ENCODE measurements at regions not wholly inside any gene's neighbourhood (a gene's known extent, or its start where the extent isn't known, plus 50 kb on each side); places are given as distances from the start of the nearest gene placed in this dataset.

DNA sequence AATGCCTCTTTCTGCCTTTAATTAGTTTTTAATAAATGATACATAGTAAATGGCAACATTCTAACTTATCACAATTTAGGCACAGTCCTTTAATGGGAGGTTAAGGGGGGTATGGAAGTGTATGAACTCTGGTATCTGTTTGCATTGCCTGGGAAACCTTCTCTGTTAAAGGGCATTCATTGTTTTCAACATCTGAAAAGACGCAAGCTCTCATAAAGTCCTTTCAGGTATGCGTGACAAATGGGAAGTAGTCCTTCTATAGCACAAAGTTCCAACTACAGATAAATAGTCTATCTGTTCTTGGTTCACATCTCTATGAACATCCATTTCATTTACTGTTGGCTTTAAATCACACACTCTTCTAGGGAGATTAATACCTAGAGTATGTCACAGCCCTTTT is 298.0 kb upstream of the PMFBP1 start (continued):
- TF ChIP-seq, protein P1, sequence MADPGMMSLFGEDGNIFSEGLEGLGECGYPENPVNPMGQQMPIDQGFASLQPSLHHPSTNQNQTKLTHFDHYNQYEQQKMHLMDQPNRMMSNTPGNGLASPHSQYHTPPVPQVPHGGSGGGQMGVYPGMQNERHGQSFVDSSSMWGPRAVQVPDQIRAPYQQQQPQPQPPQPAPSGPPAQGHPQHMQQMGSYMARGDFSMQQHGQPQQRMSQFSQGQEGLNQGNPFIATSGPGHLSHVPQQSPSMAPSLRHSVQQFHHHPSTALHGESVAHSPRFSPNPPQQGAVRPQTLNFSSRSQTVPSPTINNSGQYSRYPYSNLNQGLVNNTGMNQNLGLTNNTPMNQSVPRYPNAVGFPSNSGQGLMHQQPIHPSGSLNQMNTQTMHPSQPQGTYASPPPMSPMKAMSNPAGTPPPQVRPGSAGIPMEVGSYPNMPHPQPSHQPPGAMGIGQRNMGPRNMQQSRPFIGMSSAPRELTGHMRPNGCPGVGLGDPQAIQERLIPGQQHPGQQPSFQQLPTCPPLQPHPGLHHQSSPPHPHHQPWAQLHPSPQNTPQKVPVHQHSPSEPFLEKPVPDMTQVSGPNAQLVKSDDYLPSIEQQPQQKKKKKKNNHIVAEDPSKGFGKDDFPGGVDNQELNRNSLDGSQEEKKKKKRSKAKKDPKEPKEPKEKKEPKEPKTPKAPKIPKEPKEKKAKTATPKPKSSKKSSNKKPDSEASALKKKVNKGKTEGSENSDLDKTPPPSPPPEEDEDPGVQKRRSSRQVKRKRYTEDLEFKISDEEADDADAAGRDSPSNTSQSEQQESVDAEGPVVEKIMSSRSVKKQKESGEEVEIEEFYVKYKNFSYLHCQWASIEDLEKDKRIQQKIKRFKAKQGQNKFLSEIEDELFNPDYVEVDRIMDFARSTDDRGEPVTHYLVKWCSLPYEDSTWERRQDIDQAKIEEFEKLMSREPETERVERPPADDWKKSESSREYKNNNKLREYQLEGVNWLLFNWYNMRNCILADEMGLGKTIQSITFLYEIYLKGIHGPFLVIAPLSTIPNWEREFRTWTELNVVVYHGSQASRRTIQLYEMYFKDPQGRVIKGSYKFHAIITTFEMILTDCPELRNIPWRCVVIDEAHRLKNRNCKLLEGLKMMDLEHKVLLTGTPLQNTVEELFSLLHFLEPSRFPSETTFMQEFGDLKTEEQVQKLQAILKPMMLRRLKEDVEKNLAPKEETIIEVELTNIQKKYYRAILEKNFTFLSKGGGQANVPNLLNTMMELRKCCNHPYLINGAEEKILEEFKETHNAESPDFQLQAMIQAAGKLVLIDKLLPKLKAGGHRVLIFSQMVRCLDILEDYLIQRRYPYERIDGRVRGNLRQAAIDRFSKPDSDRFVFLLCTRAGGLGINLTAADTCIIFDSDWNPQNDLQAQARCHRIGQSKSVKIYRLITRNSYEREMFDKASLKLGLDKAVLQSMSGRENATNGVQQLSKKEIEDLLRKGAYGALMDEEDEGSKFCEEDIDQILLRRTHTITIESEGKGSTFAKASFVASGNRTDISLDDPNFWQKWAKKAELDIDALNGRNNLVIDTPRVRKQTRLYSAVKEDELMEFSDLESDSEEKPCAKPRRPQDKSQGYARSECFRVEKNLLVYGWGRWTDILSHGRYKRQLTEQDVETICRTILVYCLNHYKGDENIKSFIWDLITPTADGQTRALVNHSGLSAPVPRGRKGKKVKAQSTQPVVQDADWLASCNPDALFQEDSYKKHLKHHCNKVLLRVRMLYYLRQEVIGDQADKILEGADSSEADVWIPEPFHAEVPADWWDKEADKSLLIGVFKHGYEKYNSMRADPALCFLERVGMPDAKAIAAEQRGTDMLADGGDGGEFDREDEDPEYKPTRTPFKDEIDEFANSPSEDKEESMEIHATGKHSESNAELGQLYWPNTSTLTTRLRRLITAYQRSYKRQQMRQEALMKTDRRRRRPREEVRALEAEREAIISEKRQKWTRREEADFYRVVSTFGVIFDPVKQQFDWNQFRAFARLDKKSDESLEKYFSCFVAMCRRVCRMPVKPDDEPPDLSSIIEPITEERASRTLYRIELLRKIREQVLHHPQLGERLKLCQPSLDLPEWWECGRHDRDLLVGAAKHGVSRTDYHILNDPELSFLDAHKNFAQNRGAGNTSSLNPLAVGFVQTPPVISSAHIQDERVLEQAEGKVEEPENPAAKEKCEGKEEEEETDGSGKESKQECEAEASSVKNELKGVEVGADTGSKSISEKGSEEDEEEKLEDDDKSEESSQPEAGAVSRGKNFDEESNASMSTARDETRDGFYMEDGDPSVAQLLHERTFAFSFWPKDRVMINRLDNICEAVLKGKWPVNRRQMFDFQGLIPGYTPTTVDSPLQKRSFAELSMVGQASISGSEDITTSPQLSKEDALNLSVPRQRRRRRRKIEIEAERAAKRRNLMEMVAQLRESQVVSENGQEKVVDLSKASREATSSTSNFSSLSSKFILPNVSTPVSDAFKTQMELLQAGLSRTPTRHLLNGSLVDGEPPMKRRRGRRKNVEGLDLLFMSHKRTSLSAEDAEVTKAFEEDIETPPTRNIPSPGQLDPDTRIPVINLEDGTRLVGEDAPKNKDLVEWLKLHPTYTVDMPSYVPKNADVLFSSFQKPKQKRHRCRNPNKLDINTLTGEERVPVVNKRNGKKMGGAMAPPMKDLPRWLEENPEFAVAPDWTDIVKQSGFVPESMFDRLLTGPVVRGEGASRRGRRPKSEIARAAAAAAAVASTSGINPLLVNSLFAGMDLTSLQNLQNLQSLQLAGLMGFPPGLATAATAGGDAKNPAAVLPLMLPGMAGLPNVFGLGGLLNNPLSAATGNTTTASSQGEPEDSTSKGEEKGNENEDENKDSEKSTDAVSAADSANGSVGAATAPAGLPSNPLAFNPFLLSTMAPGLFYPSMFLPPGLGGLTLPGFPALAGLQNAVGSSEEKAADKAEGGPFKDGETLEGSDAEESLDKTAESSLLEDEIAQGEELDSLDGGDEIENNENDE (IDR thresholded peaks at IDR 0.05; ENCODE audit: insufficient replicate concordance, low read length): no peak
- TF ChIP-seq KDM5A (IDR thresholded peaks at IDR 0.05; ENCODE audit: low read length) (no peak), TEAD4 (IDR thresholded peaks at IDR 0.05; ENCODE audit: low read depth, low read length) (no peak), SRF (IDR thresholded peaks at IDR 0.05; ENCODE audit: low read depth, low read length) (no peak), RAD21 (IDR thresholded peaks at IDR 0.05 in 1 of 2, conservative IDR thresholded peaks at IDR 0.05 in 1 of 2; ENCODE audit: low read depth in 2 of 2, low read length in 2 of 2) (no peak), JUND (IDR thresholded peaks at IDR 0.05; ENCODE audit: low read length) (no peak)
